Activated CD4-positive, alpha-beta T cell treated with anti-CD3 and anti-CD28 coated beads for 36 hours (primary cell): ENCODE measurements at regions not wholly inside any gene's neighbourhood (a gene's known extent, or its start where the extent isn't known, plus 50 kb on each side); places are given as distances from the start of the nearest gene placed in this dataset.
"Not testable (repeated sequence)": the region's sequence is repeated elsewhere in the genome, so short reads cannot be mapped to it uniquely, and the experiment has no call there.

Source experiments
- ATAC-seq: fragments of 200-7000 bp; cut with Tn5 transposase; one replicate; pipeline ENCODE4 v1.10.0; 2021; ENCODE audit warnings: mild to moderate bottlenecking, moderate library complexity
- CTCF ChIA-PET: fragments of 350-600 bp; sonication (Branson Sonifier 250); formaldehyde crosslinking; loops from one replicate; lab custom pipeline; 2021; ENCODE audit warnings: antibody characterized with exemption; lab: Charles Lee
- POLR2A ChIA-PET: fragments of 350-600 bp; sonication (Branson Sonifier 250); formaldehyde crosslinking; loops from one replicate; lab custom pipeline; 2021; ENCODE audit warnings: antibody characterized with exemption, inconsistent platforms; lab: Charles Lee
- DNase-seq: peaks from one replicate; pipeline ENCODE4 v3.0.0-alpha.2; 2020
- H3K27ac Mint-ChIP-seq: one replicate; pipeline ENCODE4 v1.8.0; 2021; ENCODE audit warnings: mixed read lengths
- H3K27me3 Mint-ChIP-seq: one replicate; pipeline ENCODE4 v1.8.0; 2021; ENCODE audit warnings: mixed read lengths
- H3K36me3 Mint-ChIP-seq: one replicate; pipeline ENCODE4 v1.8.0; 2021; ENCODE audit warnings: low read depth, mixed read lengths
- H3K4me1 Mint-ChIP-seq: one replicate; pipeline ENCODE4 v1.8.0; 2021; ENCODE audit warnings: mixed read lengths
- H3K4me3 Mint-ChIP-seq: one replicate; pipeline ENCODE4 v1.8.0; 2021; ENCODE audit warnings: mild to moderate bottlenecking, moderate library complexity, mixed read lengths
- H3K9me3 Mint-ChIP-seq: one replicate; pipeline ENCODE4 v1.8.0; 2021; ENCODE audit warnings: low read depth, mixed read lengths
- intact Hi-C, 2 experiments: fragments of 100-400 bp; cut with DNase I in 1 of 2; cut with micrococcal nuclease in 1 of 2; formaldehyde crosslinking; loops; one replicate each; pipeline versions ENCODE4 v1.14.2 to v1.15.1; 2022 to 2024; cut with DNase I, micrococcal nuclease

DNA sequence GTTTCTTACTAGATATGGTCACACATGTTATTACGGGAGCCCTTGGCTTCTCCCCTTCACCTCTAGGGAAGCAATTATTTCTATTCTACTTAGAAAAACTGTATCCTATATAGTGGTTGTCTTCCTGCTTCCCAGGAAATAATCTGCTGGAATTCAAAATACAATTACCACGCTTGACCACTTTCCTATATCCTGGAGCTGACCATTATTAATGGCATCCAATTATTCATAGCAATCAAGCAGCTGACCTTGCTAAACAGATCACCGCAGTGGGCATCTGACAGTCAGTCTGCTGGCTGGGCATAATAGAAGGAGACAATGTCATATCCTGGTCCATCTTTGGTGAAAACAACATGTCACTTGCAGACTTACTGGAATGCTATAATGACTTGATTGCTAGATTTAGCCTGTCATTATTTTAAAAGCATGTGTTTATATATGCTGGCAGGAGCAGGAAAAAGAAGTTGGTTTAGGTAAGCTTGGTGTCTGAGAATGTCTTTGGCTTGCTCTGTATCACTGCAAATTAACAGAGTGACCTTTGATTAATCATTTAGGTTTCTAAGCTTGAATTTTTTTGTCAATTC lies 325.6 kb upstream of the FAM98A start:
- H3K27me3 Mint-ChIP-seq = no peaks in the 10 kb centered on the region
- ChIA-PET CTCF (interaction anchor here (0.7 kb wide), 1 partner anchor 35 kb away, joined by 3 read pairs; no protein-coding TSS in a partner anchor), POLR2A (no interaction called here)
- intact Hi-C loops = no loop called here
- no peaks in the 10 kb centered on the region for H3K36me3 Mint-ChIP-seq
- H3K9me3 Mint-ChIP-seq = peaks cover 2% of the 10 kb centered on the region
- H3K4me1 Mint-ChIP-seq = no peaks in the 10 kb centered on the region
- no peak for DNase-seq
- no peak overlapping the region for H3K27ac Mint-ChIP-seq
- no peak for ATAC-seq
- H3K4me3 Mint-ChIP-seq = no peak overlapping the region

DNA sequence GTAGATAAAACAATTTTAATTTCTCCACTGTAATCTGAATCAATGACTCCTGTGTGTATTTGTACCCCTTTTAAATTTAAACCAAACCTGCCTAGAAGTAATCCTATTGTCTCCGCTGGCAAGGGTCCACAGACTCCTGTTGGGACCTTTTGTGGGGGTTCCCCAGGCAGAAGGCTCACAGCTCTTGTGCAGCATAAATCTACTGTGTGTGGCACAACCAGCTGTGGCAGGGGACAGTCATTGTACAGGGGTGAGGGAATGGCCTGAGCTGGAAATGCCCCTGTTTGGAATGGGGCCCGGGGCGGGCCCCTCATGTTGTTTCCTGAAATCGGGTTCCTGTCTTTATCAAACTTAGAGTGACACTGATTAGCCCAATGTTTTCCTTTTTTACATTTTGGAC lies 318.2 kb upstream of the FAM98A start:
- intact Hi-C loops = no loop called here
- no peak for DNase-seq
- Mint-ChIP-seq H3K27ac (no peak overlapping the region), H3K27me3 (no peaks in the 10 kb centered on the region), H3K4me1 (no peaks in the 10 kb centered on the region), H3K4me3 (no peak overlapping the region), H3K36me3 (no peaks in the 10 kb centered on the region), H3K9me3 (peaks cover 12% of the 10 kb centered on the region)
- ChIA-PET POLR2A (no interaction called here), CTCF (no interaction called here)
- no peak for ATAC-seq

DNA sequence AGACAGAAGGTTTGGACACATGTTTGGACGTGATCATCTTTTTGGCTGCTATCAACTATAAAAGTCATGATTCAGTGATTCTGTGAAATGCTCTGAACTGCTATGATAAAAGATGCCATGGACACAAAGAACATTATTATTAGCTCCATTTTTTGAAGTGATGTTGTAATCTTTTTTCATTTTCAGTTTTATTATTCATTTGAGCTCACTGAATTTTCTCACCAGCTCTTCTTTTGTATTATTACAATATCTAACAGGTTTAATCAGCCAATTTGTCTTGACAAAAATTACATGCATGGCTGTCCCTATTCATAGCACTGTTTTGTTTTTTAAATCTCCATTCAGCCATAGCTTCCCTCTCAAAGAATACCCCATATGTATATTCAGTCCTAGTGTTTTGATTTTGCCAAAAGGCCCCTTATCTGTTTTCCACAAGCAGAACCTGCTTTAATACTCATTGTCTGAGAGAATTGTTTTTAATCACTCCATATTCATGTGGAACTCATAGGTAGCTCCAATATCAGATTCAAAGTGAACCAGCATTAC lies 314.0 kb upstream of the FAM98A start:
- Mint-ChIP-seq H3K4me1 (no peaks in the 10 kb centered on the region), H3K4me3 (no peak overlapping the region), H3K36me3 (no peaks in the 10 kb centered on the region), H3K27ac (no peak overlapping the region), H3K9me3 (peaks cover 15% of the 10 kb centered on the region), H3K27me3 (no peaks in the 10 kb centered on the region)
- ATAC-seq (no peak), DNase-seq (no peak)
- intact Hi-C loops = no loop called here
- ChIA-PET POLR2A (no interaction called here), CTCF (no interaction called here)

DNA sequence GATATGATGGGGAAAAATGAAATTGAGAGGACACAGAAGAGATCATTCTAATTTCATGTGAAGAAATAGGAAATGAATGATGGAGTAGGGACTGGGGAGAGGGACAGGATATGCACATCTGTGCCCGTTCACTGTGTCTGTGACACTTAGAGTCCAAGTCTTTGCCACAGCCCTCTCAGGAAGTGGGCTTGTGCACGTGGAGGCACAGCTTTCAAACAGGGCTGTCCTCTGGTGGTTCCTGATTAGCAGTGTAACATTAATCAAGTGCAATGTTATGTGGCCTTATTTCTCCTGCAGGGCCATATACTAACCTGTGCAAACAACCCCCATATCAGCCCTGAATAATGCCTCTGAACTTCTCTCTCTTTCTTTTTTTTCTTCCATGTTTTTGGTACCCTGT lies 312.2 kb upstream of the FAM98A start:
- DNase-seq = no peak
- Mint-ChIP-seq H3K4me3 (no peak overlapping the region), H3K4me1 (no peaks in the 10 kb centered on the region), H3K27me3 (no peaks in the 10 kb centered on the region), H3K9me3 (peaks cover 15% of the 10 kb centered on the region), H3K27ac (no peak overlapping the region), H3K36me3 (no peaks in the 10 kb centered on the region)
- ChIA-PET POLR2A (no interaction called here), CTCF (no interaction called here)
- no peak for ATAC-seq
- intact Hi-C loops = no loop called here

DNA sequence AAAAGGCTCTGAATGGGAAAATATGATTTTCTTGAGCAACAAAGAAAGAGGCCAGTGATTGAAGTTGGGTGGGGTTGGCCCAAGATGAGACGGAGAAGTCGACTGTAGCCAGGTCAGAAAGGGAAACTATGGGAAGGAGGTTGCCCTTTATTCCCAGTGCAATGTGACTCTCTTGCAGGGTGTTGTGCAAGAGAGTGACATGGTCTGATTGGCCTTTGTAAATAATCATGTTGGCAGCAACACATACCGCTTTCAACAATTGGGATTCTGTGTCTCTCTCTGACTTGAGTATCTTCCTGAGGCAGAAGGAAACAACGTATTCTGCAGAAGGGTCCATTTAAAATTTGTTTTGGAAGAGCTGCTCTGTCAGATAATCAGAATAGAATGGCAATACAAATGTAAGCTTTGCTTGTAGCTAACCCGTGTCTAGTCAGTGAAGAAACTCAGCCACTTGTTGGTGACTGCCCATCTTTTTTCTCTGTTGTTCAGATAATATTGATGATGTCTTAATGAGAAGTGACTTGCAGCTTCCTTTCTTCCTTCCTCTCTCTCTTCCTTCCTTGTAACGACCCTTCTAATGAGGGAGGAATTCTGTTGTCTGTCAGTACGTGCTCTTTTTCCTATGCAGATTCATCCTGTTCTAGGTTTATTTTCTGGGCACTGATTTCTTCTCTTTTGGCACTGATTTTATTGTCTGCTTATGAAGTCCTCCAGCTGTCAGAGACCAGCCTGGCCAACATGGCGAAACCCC lies 311.0 kb upstream of the FAM98A start:
- CTCF ChIA-PET = no interaction called here
- POLR2A ChIA-PET = no interaction called here
- Mint-ChIP-seq H3K4me1 (no peaks in the 10 kb centered on the region), H3K9me3 (peaks cover 15% of the 10 kb centered on the region), H3K4me3 (no peak overlapping the region), H3K36me3 (no peaks in the 10 kb centered on the region), H3K27ac (no peak overlapping the region), H3K27me3 (no peaks in the 10 kb centered on the region)
- intact Hi-C loops = no loop called here
- ATAC-seq (no peak), DNase-seq (no peak)

DNA sequence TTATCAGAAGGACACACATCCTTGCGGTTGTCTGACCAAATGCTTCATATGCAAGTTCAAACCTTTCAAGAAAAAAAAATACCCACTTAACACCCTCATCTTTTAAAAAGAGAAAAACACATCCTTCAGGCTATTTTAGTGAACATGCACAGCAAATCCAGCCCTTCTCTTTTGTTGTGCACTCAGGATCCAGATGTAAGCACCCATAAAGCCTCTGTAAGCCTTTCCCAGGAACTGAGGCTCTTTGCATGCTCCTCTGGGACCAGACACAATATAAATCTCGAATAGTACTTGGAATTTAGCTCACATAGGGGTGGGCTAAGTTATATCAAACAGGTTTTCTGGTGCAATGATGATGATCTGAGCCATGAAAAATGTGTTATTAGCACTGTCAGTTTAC lies 308.8 kb upstream of the FAM98A start:
- Mint-ChIP-seq H3K27me3 (no peaks in the 10 kb centered on the region), H3K27ac (no peak overlapping the region), H3K4me3 (no peak overlapping the region), H3K4me1 (no peaks in the 10 kb centered on the region), H3K9me3 (peaks cover 3% of the 10 kb centered on the region), H3K36me3 (no peaks in the 10 kb centered on the region)
- POLR2A ChIA-PET = no interaction called here
- CTCF ChIA-PET = no interaction called here
- ATAC-seq (no peak), DNase-seq (no peak)
- intact Hi-C loops = no loop called here

DNA sequence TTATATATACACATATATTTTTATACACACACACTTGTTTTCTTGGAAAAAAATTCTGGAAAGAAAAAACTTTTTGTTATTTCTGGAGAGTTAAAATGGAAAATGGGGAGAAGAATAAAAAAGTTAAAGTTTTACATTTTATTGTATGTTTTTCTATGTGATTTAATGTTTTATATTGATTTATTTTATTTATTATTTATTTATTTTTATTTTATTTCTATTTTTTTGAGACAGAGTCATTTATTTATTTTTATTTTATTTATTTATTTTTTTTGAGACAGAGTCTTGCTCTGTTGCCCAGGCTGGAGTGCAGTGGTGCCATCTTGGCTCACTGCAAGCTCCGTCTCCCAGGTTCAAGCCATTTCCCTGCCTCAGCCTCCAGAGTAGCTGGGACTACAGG lies 307.0 kb upstream of the FAM98A start:
- H3K36me3 Mint-ChIP-seq, H3K4me3 Mint-ChIP-seq, H3K9me3 Mint-ChIP-seq, H3K4me1 Mint-ChIP-seq, DNase-seq, CTCF ChIA-PET, intact Hi-C loops, H3K27ac Mint-ChIP-seq, H3K27me3 Mint-ChIP-seq, ATAC-seq, POLR2A ChIA-PET: not testable (repeated sequence)

DNA sequence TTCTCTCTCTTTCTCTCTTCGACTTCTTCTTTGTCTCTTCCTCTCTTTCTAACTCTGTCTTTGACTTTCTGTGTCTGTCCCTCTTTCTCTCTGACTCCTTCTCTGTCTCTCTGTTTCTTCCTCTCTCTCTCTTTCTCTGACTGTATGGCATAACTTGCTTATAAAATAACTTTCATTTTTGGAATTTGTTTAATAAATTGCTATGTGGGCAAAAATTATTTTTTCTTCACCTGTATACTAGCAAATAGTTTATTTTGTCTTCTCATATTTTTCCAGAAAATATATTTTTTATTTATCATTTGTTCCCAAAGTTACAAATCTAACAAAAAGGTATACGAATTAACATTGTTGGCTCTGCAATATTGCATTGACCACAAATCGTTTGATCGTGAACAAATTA lies 305.7 kb upstream of the FAM98A start:
- POLR2A ChIA-PET = no interaction called here

DNA sequence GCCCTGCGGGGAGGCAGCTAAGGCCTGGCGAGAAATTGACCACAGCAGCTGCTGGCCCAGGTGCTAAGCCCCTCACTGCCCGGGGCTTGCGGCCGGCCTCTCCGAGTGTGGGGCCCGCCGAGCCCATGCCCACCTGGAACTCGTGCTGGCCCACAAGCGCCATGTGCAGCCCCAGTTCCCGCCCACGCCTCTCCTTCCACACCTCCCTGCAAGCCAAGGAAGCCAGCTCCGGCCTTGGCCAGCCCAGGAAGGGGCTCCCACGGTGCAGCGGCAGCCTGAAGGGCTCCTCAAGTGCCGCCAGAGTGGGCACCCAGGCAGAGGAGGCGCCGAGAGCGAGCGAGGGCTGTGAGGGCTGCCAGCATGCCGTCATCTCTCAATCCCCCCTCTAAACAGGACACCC lies 304.6 kb upstream of the FAM98A start:
- H3K4me3 Mint-ChIP-seq = no peak overlapping the region
- no peak overlapping the region for H3K27ac Mint-ChIP-seq
- peaks cover 2% of the 10 kb centered on the region for H3K9me3 Mint-ChIP-seq
- no peaks in the 10 kb centered on the region for H3K36me3 Mint-ChIP-seq
- no peaks in the 10 kb centered on the region for H3K4me1 Mint-ChIP-seq
- ATAC-seq (no peak), DNase-seq (no peak)
- ChIA-PET POLR2A (no interaction called here), CTCF (no interaction called here)
- intact Hi-C loops = no loop called here
- no peaks in the 10 kb centered on the region for H3K27me3 Mint-ChIP-seq

More for the DNA sequence above, 305.7 kb upstream of the FAM98A start:
- Mint-ChIP-seq H3K9me3 (peaks cover 4% of the 10 kb centered on the region), H3K4me3 (no peak overlapping the region), H3K27ac (no peak overlapping the region), H3K4me1 (no peaks in the 10 kb centered on the region), H3K36me3 (no peaks in the 10 kb centered on the region), H3K27me3 (no peaks in the 10 kb centered on the region)
- no peak for ATAC-seq
- DNase-seq = no peak
- CTCF ChIA-PET = no interaction called here
- intact Hi-C loops = no loop called here

DNA sequence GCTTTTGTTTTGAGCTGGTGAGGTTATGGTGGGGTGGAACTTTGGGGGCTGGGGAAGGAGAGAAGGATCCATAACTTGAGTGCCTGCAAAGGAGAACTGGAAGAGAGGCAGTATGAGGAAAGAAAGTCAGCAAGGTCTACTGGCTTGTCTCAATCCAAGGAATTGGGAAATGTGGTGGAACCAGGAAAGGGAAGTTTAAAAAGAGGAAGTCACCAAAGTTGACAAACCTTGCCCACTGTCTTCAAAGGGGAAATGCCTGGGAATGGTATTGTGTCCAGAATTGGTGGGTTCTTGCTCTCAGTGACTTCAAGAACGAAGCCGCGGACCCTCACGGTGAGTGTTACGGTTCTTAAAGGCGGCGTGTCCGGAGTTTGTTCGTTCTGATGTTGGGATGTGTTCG lies 304.1 kb upstream of the FAM98A start:
- no peak for ATAC-seq
- Mint-ChIP-seq H3K4me1 (no peaks in the 10 kb centered on the region), H3K36me3 (no peaks in the 10 kb centered on the region), H3K27ac (no peak overlapping the region), H3K9me3 (peaks cover 2% of the 10 kb centered on the region), H3K4me3 (no peak overlapping the region), H3K27me3 (no peaks in the 10 kb centered on the region)
- ChIA-PET POLR2A (no interaction called here), CTCF (no interaction called here)
- intact Hi-C loops = no loop called here
- DNase-seq = no peak

DNA sequence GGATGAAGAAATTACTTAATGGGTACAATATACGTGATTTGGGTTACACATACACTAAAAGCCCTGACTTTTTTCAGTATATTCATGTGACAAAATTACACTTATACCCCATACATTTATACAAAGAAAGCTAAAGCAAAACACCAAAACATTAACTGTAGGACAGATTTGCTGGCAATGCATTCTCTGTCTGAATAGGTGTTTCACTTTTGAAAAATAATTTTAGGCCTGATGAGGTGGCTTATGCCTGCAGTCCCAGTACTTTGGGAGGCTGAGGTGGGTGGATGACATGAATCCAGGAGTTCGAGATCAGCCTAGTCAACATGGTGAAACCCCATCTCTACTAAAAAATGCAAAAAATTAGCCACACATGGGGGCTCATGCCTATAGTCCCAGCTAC lies 301.5 kb upstream of the FAM98A start:
- ATAC-seq (no peak), DNase-seq (no peak)
- no peak overlapping the region for H3K4me3 Mint-ChIP-seq
- POLR2A ChIA-PET = no interaction called here
- no peak overlapping the region for H3K27ac Mint-ChIP-seq
- intact Hi-C loops = no loop called here
- CTCF ChIA-PET = no interaction called here
- H3K9me3 Mint-ChIP-seq = peaks cover 2% of the 10 kb centered on the region
- H3K4me1 Mint-ChIP-seq = no peaks in the 10 kb centered on the region
- H3K27me3 Mint-ChIP-seq = no peaks in the 10 kb centered on the region
- no peaks in the 10 kb centered on the region for H3K36me3 Mint-ChIP-seq

DNA sequence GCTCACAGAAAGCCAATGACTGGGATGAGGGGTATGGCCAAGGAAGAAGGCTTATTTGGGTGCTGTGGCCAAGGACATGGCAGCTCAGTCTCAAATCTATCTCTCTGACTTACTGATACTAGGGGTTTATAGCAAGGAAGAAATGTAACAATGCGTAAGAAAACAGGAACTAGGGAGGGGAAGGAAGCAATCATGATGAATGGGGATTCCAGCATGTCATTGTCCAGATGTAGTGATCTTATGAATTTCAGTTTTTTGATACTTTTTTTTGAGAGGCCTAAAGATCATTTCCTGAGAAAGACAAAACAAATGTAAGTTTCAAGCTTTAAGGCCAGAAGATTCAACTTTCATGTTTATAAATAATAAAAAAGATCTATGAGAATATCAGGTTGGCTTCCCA lies 298.6 kb upstream of the FAM98A start:
- CTCF ChIA-PET = interaction anchor here (0.7 kb wide), 1 partner anchor 1034 kb away, joined by 4 read pairs; no protein-coding TSS in a partner anchor
- Mint-ChIP-seq H3K36me3 (no peaks in the 10 kb centered on the region), H3K9me3 (peaks cover 2% of the 10 kb centered on the region), H3K27me3 (no peaks in the 10 kb centered on the region), H3K27ac (no peak overlapping the region), H3K4me1 (no peaks in the 10 kb centered on the region), H3K4me3 (no peak overlapping the region)
- intact Hi-C loops = no loop called here
- ATAC-seq = no peak
- DNase-seq = no peak
- POLR2A ChIA-PET = no interaction called here
